HG03175 (cell line): ENCODE measurements at regions not wholly inside any gene's neighbourhood (a gene's known extent, or its start where the extent isn't known, plus 50 kb on each side); places are given as distances from the start of the nearest gene placed in this dataset.

Experiments used
- ATAC-seq: cut with Tn5 transposase; IDR thresholded peaks from one replicate; pipeline ENCODE4 v1.9.1; 2021; ENCODE audit warnings: mild to moderate bottlenecking, moderate library complexity; ENCODE audit not compliant: unreplicated experiment

- ATAC-seq, result no peak
Observed at GRCh38 chr12:17695495-17695894, 394.5 kb downstream of the RERGL start.

GRCh38 chr12:17691369-17691768 is 398.6 kb downstream of the RERGL start:
- ATAC-seq, result no peak

- ATAC-seq, result no peak
Observed at GRCh38 chr12:17680220-17680619, 409.8 kb downstream of the RERGL start.

- no peak for ATAC-seq
Observed at GRCh38 chr12:17666641-17667324, 423.2 kb downstream of the RERGL start.

GRCh38 chr12:17665839-17666238 is 424.2 kb downstream of the RERGL start:
- no peak for ATAC-seq

GRCh38 chr12:17661250-17661649 is 428.7 kb downstream of the RERGL start:
- ATAC-seq, result no peak

GRCh38 chr12:17652436-17652835 is 437.6 kb downstream of the RERGL start:
- ATAC-seq, result no peak

- ATAC-seq, result no peak
Observed at GRCh38 chr12:17642340-17642650, 447.7 kb downstream of the RERGL start.

- ATAC-seq, result no peak
Observed at GRCh38 chr12:17640615-17641014, 449.4 kb downstream of the RERGL start.

- ATAC-seq, result no peak
Observed at GRCh38 chr12:17618831-17619230, 471.2 kb downstream of the RERGL start.

GRCh38 chr12:17609701-17610100 is 480.3 kb downstream of the RERGL start:
- ATAC-seq, result no peak

GRCh38 chr12:17609153-17609552 is 480.8 kb downstream of the RERGL start:
- ATAC-seq, result no peak

- ATAC-seq, result no peak
Observed at GRCh38 chr12:17595111-17595510, 494.9 kb downstream of the RERGL start.

GRCh38 chr12:17593715-17594406 is 496.1 kb downstream of the RERGL start:
- ATAC-seq, result no peak

- no peak for ATAC-seq
Observed at GRCh38 chr12:17592472-17592871, 497.5 kb downstream of the RERGL start.

GRCh38 chr12:17591005-17591681 is 498.9 kb downstream of the RERGL start:
- no peak for ATAC-seq

GRCh38 chr12:17588968-17589367 is 501.0 kb downstream of the RERGL start:
- ATAC-seq, result no peak

- ATAC-seq, result no peak
Observed at GRCh38 chr12:17579205-17580026, 510.6 kb downstream of the RERGL start.

GRCh38 chr12:17577405-17577804 is 512.6 kb downstream of the RERGL start:
- ATAC-seq, result no peak

GRCh38 chr12:17572250-17572649 is 517.7 kb downstream of the RERGL start:
- ATAC-seq, result no peak

- no peak for ATAC-seq
Observed at GRCh38 chr12:17571047-17571446, 518.9 kb downstream of the RERGL start.
